GM12872 (cell line): ENCODE measurements at regions not wholly inside any gene's neighbourhood (a gene's known extent, or its start where the extent isn't known, plus 50 kb on each side); places are given as distances from the start of the nearest gene placed in this dataset.

ENCODE experiments used
- TF ChIP-seq, protein P1 (sequence below): IDR thresholded peaks from 3 replicates; pipeline ENCODE4 v1.5.1; 2011; ENCODE audit warnings: low read depth, mild to moderate bottlenecking, low read length, moderate library complexity; ENCODE audit not compliant: insufficient read depth

DNA sequence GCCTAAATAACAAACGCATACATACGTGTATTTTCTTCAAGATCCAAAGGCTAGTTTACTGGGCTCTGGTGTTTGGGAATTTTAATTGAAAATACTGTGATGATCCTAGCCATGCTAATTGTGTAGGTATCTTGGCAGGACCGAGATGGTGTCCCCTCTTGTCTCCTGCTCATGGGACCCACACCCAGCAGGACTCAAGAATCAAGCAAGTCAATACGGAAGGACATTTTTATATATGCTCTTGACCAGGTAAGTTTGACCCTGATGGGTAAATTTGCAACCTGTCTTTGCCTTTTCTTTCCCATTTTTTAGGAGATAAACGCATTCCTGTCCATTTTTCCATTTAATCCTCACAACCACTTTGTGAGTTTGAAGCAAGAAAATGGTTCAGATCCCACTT is 111.8 kb upstream of the MYCN start:
- TF ChIP-seq, protein P1, sequence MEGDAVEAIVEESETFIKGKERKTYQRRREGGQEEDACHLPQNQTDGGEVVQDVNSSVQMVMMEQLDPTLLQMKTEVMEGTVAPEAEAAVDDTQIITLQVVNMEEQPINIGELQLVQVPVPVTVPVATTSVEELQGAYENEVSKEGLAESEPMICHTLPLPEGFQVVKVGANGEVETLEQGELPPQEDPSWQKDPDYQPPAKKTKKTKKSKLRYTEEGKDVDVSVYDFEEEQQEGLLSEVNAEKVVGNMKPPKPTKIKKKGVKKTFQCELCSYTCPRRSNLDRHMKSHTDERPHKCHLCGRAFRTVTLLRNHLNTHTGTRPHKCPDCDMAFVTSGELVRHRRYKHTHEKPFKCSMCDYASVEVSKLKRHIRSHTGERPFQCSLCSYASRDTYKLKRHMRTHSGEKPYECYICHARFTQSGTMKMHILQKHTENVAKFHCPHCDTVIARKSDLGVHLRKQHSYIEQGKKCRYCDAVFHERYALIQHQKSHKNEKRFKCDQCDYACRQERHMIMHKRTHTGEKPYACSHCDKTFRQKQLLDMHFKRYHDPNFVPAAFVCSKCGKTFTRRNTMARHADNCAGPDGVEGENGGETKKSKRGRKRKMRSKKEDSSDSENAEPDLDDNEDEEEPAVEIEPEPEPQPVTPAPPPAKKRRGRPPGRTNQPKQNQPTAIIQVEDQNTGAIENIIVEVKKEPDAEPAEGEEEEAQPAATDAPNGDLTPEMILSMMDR = no peak

DNA sequence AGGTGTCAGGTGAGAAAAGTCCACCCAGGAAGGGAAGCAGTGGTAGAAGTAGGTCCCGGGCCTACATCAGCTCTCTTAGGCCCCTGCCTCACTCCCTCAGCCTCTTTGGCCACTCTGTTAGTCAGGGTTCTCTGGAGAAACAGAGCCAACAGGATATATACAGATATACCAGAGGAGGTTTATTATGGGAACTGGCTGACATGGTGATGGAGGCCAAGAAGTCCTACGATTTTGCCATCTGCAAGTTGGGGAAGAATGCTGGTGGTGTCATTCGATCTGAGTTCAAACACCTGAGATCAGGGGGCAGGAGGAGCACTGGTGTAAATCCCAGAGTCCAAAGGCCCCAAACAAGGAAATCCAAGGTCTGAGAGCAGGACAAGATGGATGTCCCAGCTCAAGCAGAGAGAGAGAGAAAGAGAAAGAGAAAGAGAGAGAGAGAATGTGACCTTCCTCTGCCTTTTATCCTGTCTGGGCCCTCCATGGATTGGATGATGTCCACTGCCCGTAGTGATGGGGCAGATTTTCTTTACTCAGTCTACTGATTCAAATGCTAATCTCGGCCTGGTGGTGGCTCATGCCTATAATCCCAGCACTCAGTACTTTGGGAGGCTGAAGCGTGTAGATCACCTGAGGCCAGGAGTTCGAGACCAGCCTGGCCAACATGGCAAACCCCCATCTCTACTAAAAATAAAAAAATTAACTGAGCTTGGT is 111.1 kb upstream of the MYCN start:
- TF ChIP-seq, protein P1 = no peak

DNA sequence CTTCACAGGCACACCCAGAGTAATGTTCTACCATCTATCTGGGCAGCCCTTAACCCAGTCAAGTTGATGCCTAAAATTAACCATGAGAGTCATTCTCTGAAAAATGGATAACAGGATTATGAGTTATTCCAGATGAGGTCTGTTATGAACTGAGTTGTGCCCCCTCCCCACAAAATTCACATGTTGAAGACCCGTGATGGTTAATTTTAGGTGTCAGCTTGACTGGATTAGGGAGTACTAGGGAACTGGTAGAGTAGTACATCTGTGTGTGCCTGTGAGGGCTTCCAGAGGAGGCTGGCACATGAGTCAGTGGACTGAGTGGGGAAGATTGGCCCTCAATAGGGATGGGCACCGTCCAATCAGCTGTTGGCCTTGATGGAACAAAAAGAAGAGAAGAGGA is 110.4 kb upstream of the MYCN start:
- TF ChIP-seq, protein P1 = no peak

DNA sequence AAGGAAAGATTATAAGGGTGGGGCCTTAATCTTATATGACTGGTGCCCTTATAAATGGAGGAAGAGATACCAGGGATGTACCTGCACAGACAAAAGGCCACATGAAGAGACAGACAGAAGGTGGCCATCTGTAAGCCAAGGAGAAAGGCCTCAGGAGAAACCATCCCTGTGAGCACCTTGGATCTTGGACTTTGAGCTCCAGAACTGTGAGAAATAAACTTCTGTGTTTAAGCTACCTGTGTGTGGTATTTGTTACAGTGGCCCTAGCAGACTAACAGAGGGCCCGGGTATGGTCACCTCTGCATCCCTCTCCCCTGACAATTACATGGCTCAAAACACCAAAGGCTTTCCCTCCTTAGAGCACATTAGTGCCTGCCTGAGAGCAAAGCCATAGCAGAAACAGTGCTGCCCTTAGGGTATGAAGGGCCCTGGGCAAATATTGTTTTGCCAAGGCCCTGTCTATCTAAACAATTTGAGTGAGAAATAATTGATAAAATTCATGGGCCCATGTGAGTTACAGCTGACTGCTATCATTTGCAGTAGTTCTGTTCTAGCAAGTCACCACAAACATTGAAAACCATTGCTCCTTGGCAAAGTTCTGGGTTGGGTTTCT is 109.3 kb upstream of the MYCN start:
- TF ChIP-seq, protein P1 = no peak

DNA sequence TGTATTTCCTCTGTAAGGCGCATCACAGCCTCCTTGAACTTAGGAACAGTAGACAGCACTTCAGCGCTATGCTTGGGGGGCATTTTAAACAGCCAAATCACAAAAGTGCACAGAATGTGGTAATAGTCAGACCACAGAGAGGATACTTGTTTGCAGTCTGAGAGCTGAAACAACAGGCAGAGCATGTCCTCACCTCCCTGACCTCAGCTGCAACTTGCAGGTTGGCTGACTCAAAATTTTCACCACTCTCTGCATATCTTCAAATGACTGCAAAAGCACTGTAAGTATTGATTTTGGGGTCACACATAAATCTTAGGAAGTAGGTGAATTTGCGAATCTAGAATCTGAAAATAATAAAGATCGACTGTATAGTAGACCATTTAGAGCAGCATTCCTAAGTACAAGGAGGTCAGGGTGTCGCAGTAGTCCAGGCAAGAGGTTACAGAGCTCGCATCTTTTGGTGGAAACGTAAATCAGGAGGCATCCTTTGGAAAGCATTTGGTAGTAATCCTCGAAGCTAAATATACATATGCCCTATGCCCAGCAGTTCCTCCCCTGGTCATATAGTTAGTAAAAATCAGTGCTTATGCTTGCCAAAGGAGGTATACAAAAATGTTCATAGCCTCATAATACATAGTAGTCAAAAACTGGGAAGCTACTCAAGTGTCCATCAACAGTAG is 108.2 kb upstream of the MYCN start:
- TF ChIP-seq, protein P1 = no peak

DNA sequence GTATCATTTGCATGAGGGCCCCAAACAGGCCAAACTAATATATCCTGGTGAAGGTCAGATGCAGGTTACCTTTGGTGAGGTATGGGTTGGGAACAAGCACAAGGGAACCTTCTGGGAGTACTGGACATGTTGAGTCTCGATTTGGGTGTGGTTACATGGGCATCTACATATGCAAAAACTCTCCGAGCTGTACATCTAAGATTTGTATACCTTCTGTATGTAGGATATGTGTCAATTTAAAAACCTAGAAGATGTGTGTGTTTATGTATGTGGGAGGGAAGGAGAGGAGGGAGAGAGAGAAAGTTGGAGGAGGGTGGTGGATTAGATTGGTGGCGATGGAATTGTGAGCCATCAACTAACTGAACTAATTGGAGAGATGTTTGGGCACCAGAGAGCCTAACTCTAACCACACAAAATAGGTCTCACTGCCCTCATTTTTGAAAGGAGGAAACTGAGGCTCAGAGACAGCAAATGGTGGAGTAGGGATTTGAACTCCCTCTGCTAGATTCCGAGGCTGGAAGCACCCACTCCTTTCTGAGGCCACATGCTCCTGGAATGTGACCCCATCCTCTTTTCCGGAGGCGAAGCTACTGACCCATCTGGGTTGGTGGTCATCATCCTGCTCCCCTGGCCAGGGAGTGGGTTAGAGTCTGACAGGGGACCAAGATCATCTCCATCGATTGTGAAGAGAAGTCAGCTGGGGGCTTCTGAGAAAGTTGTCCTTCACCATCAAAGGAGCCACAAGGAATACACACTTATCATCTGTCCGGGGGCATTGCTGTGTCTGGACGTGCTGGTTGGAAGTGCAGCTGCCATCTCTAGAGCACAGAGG is 107.3 kb upstream of the MYCN start:
- TF ChIP-seq, protein P1 = no peak

DNA sequence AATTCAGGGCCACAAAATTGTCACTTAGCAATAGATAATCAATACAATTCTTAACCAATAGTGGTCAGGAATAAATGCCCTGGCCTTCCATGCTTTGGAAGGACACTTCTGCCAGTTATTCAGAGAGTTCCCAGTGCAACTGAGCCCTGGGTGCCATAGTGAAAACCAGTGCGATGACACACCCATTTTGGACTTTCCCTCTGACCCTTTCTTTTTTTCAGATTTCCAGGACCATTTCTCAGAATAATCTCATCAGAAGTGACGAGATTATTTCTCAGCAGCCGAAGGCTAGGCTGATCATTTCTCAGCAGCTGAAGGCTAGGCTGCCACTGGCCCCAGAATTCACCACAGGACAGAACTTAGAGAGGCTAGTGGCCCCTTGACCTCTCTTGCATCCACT is 106.6 kb upstream of the MYCN start:
- TF ChIP-seq, protein P1 = no peak
